Endothelial cell of umbilical vein (primary cell): ENCODE measurements at regions not wholly inside any gene's neighbourhood (a gene's known extent, or its start where the extent isn't known, plus 50 kb on each side); places are given as distances from the start of the nearest gene placed in this dataset.

Source experiments
- BruUV-seq: library from RNA; stranded (reverse); fragments of 400-500 nt; replicated peaks from 2 replicates; lab custom pipeline; 2021; lab: Mats Ljungman, UMichigan
- CTCF ChIA-PET: fragments of 300-600, 350-600 bp; sonication (Branson Sonifier 250); formaldehyde crosslinking; loops from one replicate; lab custom pipeline; 2021; ENCODE audit warnings: antibody characterized with exemption, inconsistent platforms; lab: Charles Lee
- POLR2A ChIA-PET: fragments of 300-600, 350-600 bp; sonication (Branson Sonifier 250); formaldehyde crosslinking; loops from one replicate; lab custom pipeline; 2021; ENCODE audit warnings: antibody characterized with exemption, inconsistent platforms; lab: Charles Lee
- DNase-seq: peaks from one replicate; pipeline ENCODE4 v3.0.0-alpha.2; 2011; ENCODE audit warnings: low read depth, low spot score
- FAIRE-seq: peaks from 2 replicates; lab custom pipeline; 2011; peaks lifted over from hg19 to GRCh38; lab: Jason Lieb, UNC
- H2AFZ ChIP-seq: 2 replicates; pipeline ENCODE4 v1.6.0; 2012; ENCODE audit warnings: low read depth, low read length, control low read depth, inconsistent platforms
- H3K27ac ChIP-seq: 2 replicates; pipeline ENCODE4 v1.5.1; 2011; ENCODE audit warnings: low read depth, mild to moderate bottlenecking, control low read depth, low read length, moderate library complexity; ENCODE audit not compliant: insufficient read depth
- H3K27me3 ChIP-seq, 2 experiments: 2 replicates each; pipeline versions ENCODE4 v1.6.0 to v1.6.1; 2011; ENCODE audit warnings: low read length in 2 of 2, mixed read lengths in 1 of 2; ENCODE audit not compliant: control insufficient read depth in 2 of 2, insufficient read depth in 2 of 2
- H3K36me3 ChIP-seq, 2 experiments: 2 replicates in 1 of 2; 3 replicates in 1 of 2; pipeline ENCODE4 v1.5.1; 2011; ENCODE audit warnings: low read length in 2 of 2, mild to moderate bottlenecking in 1 of 2, moderate library complexity in 1 of 2; ENCODE audit not compliant: control insufficient read depth in 2 of 2, insufficient read depth in 2 of 2; ENCODE audit errors: extremely low read depth in 1 of 2
- H3K4me1 ChIP-seq: 3 replicates; pipeline ENCODE4 v1.5.1; 2011; ENCODE audit warnings: mild to moderate bottlenecking, low read length; ENCODE audit not compliant: control insufficient read depth, insufficient read depth; ENCODE audit errors: extremely low read depth
- H3K4me2 ChIP-seq: 2 replicates; pipeline ENCODE4 v1.6.1; 2011; ENCODE audit warnings: low read length, control low read depth, mixed read lengths; ENCODE audit not compliant: insufficient read depth
- H3K4me3 ChIP-seq, 3 experiments: fragments of 200-600 bp in 1 of 3; sonication (generic), shearing (Covaris generic) in 1 of 3; replicated peaks in 1 of 3; 2 replicates each; pipeline ENCODE4 v1.5.1; 2011 to 2016; ENCODE audit warnings: control low read depth in 3 of 3, low read length in 3 of 3, mild to moderate bottlenecking in 2 of 3, inconsistent platforms in 1 of 3, low read depth in 1 of 3, moderate library complexity in 1 of 3; ENCODE audit not compliant: insufficient read depth in 1 of 3
- H3K79me2 ChIP-seq: 2 replicates; pipeline ENCODE4 v1.6.0; 2012; ENCODE audit warnings: low read length, inconsistent platforms; ENCODE audit not compliant: control insufficient read depth, insufficient read depth
- H3K9ac ChIP-seq: replicated peaks from 2 replicates; pipeline ENCODE3; 2011; ENCODE audit warnings: low read length, control low read depth; ENCODE audit not compliant: insufficient read depth; ENCODE audit errors: extremely low read depth
- H3K9me1 ChIP-seq: replicated peaks from 3 replicates; pipeline ENCODE4 v1.6.0; 2011; ENCODE audit warnings: mild to moderate bottlenecking, low read length; ENCODE audit not compliant: control insufficient read depth, insufficient read depth; ENCODE audit errors: extremely low read depth
- H3K9me3 ChIP-seq: replicated peaks from 2 replicates; pipeline ENCODE4 v1.5.1; 2012; ENCODE audit warnings: low read length, inconsistent platforms; ENCODE audit not compliant: control insufficient read depth, insufficient read depth
- H4K20me1 ChIP-seq: replicated peaks from 2 replicates; pipeline ENCODE3; 2011; ENCODE audit warnings: mild to moderate bottlenecking, low read length; ENCODE audit not compliant: control insufficient read depth, insufficient read depth; ENCODE audit errors: extremely low read depth
- EZH2 ChIP-seq: IDR thresholded peaks from 2 replicates; pipeline ENCODE4 v1.6.1; 2012; ENCODE audit warnings: borderline replicate concordance, low read depth, mild to moderate bottlenecking, moderate library complexity, low read length, inconsistent platforms; ENCODE audit not compliant: severe bottlenecking
- FOS ChIP-seq: IDR thresholded peaks from 2 replicates; pipeline ENCODE4 v1.6.1; 2011; ENCODE audit warnings: mild to moderate bottlenecking, low read length, moderate library complexity, borderline replicate concordance; ENCODE audit not compliant: insufficient read depth
- GATA2 ChIP-seq: IDR thresholded peaks from 2 replicates; pipeline ENCODE4 v1.7.0; 2011; ENCODE audit warnings: low read depth, mild to moderate bottlenecking, moderate library complexity, mixed read lengths, low read length; ENCODE audit not compliant: insufficient read length, insufficient read depth
- JUN ChIP-seq: IDR thresholded peaks from 2 replicates; pipeline ENCODE4 v1.6.1; 2011; ENCODE audit warnings: borderline replicate concordance, low read depth; ENCODE audit not compliant: insufficient read length, insufficient read depth
- MAX ChIP-seq: IDR thresholded peaks from 2 replicates; pipeline ENCODE4 v1.6.1; 2011; ENCODE audit not compliant: insufficient read depth, insufficient read length
- MYC ChIP-seq: IDR thresholded peaks from one replicate; pipeline ENCODE4 v1.6.1; 2011; ENCODE audit warnings: mild to moderate bottlenecking, low read depth, low read length
- POLR2A ChIP-seq: IDR thresholded peaks from 2 replicates; pipeline ENCODE4 v1.6.1; 2012; ENCODE audit warnings: low read depth, mild to moderate bottlenecking, control low read depth, low read length
- POLR2AphosphoS5 ChIP-seq: IDR thresholded peaks from 2 replicates; pipeline ENCODE4 v1.6.1; 2012; ENCODE audit warnings: low read depth, mild to moderate bottlenecking, control low read depth, low read length, moderate library complexity; ENCODE audit not compliant: insufficient read depth
- dilution Hi-C: fragments of 300-500 bp; cut with MboI; formaldehyde crosslinking; loops from one replicate; pipeline ENCODE4 v1.15.0; 2019; ENCODE audit warnings: low sequenced_read_pairs; ENCODE audit not compliant: extremely low pct_ligation_motif_present
- intact Hi-C: fragments of 100-400 bp; cut with micrococcal nuclease; formaldehyde crosslinking; loops from one replicate; pipeline ENCODE4 v1.10.0; 2022
- TF ChIP-seq, protein P1 (sequence below), 2 donors: IDR thresholded peaks; 1 replicate in 1 of 2; 2 replicates in 1 of 2; pipeline ENCODE4 v1.5.1; 2011; ENCODE audit warnings: low read length in 2 of 2, mild to moderate bottlenecking in 2 of 2, moderate library complexity in 2 of 2, control low read depth in 1 of 2, inconsistent platforms in 1 of 2, low read depth in 1 of 2; ENCODE audit not compliant: insufficient read depth in 1 of 2; ENCODE audit errors: extremely low read depth in 1 of 2

DNA sequence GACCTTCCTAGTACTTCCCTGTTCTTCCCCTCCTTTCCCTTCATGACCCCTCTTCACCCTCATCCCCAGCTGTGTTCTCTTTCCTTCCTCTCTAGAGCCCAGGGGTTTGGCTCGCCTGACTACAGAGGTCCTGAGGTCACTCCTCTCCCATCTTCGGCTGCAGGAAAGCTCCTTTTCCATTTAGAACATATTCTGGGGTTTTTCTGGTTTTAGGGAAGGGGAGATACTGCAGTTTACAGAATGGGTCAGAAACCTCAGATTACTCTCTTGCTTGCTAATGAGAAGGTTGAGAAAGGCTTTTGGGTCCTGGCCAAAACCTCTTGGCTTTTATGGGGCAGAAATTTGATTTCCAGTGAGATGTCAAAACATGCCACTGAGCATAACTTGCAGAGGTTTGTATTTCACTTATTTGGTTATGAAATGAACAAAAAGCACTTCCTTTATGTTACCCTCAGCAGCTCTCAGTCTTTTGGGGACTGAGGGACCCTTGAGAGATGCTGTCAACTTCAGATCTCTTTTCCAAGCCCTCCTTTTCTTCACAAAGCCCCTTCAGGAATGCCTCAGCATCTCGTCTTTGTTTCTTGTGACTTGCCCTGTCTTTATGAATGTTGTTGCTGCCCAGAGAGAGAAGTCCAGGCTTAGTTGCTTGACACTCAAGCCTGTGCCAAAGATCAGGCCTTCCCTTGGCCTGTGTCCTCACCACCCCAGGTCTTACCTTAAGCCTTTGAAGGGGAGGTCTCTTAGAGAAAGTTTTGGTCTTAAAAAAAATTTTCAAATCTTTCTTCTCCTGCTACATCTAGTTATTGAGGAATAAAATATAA is 121.7 kb upstream of the TPM1 start:
- dilution Hi-C loops (no loop called here), intact Hi-C loops (loop anchor here (10.0 kb wide), 1 partner anchor 136 kb away; no protein-coding TSS in a partner anchor)
- Histone ChIP-seq H4K20me1 (no peaks in the 10 kb centered on the region), H3K9me3 (no peaks in the 10 kb centered on the region), H3K36me3 (no peaks in the 10 kb centered on the region), H3K27me3 (no peaks in the 10 kb centered on the region), H3K27ac (no peak overlapping the region), H3K79me2 (no peaks in the 10 kb centered on the region), H3K9me1 (no peaks in the 10 kb centered on the region), H3K4me3 (no peak overlapping the region), H2AFZ (no peak overlapping the region), H3K4me2 (no peak overlapping the region), H3K4me1 (no peaks in the 10 kb centered on the region), H3K9ac (no peak overlapping the region)
- DNase-seq (no peak), FAIRE-seq (no peak)
- no TSS peak for BruUV-seq
- no peak for TF ChIP-seq FOS
- TF ChIP-seq POLR2A, result no peak
- TF ChIP-seq, protein P1, sequence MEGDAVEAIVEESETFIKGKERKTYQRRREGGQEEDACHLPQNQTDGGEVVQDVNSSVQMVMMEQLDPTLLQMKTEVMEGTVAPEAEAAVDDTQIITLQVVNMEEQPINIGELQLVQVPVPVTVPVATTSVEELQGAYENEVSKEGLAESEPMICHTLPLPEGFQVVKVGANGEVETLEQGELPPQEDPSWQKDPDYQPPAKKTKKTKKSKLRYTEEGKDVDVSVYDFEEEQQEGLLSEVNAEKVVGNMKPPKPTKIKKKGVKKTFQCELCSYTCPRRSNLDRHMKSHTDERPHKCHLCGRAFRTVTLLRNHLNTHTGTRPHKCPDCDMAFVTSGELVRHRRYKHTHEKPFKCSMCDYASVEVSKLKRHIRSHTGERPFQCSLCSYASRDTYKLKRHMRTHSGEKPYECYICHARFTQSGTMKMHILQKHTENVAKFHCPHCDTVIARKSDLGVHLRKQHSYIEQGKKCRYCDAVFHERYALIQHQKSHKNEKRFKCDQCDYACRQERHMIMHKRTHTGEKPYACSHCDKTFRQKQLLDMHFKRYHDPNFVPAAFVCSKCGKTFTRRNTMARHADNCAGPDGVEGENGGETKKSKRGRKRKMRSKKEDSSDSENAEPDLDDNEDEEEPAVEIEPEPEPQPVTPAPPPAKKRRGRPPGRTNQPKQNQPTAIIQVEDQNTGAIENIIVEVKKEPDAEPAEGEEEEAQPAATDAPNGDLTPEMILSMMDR (IDR thresholded peaks at IDR 0.05; ENCODE audit: extremely low read depth in 1 of 2, insufficient read depth in 1 of 2, low read depth in 1 of 2, low read length in 2 of 2), result no peak
- no peak for TF ChIP-seq MAX
- POLR2A ChIA-PET, result no interaction called here
- CTCF ChIA-PET, result no interaction called here

GRCh38 chr15:62922514-62922913 is 120.0 kb upstream of the TPM1 start:
- H3K9ac ChIP-seq, result no peak overlapping the region
- no peak for FAIRE-seq
- no peaks in the 10 kb centered on the region for H3K27me3 ChIP-seq
- TF ChIP-seq MAX, result no peak
- TF ChIP-seq EZH2, result no peak
- TF ChIP-seq GATA2, result no peak
- no peak for TF ChIP-seq POLR2A
- TF ChIP-seq, protein P1 (IDR thresholded peaks at IDR 0.05; ENCODE audit: extremely low read depth in 1 of 2, insufficient read depth in 1 of 2, low read depth in 1 of 2, low read length in 2 of 2), result no peak
- no peak for TF ChIP-seq JUN
- TF ChIP-seq MYC, result no peak
- no peak for TF ChIP-seq FOS
- TF ChIP-seq POLR2AphosphoS5, result no peak
- H3K9me3 ChIP-seq, result no peaks in the 10 kb centered on the region
- H2AFZ ChIP-seq, result no peak overlapping the region
- H4K20me1 ChIP-seq, result no peaks in the 10 kb centered on the region
- no peak for DNase-seq
- no TSS peak for BruUV-seq
- H3K79me2 ChIP-seq, result no peaks in the 10 kb centered on the region
- H3K4me3 ChIP-seq, result no peak overlapping the region
- no peaks in the 10 kb centered on the region for H3K9me1 ChIP-seq
- dilution Hi-C loops (no loop called here), intact Hi-C loops (loop anchor here (10.0 kb wide), 1 partner anchor 138 kb away; no protein-coding TSS in a partner anchor)
- H3K4me2 ChIP-seq, result no peak overlapping the region
- POLR2A ChIA-PET, result no interaction called here
- no peaks in the 10 kb centered on the region for H3K36me3 ChIP-seq
- CTCF ChIA-PET, result no interaction called here
- H3K4me1 ChIP-seq, result no peaks in the 10 kb centered on the region
- H3K27ac ChIP-seq, result no peak overlapping the region
